ENCODE measurements at regions not wholly inside any gene's neighbourhood (a gene's known extent, or its start where the extent isn't known, plus 50 kb on each side); places are given as distances from the start of the nearest gene placed in this dataset.

GRCh38 chr2:117613101-117613500 is 201.4 kb upstream of the DDX18 start:
- 68% methylated on average over 5 of the region's 5 CpGs for WGBS

More at GRCh38 chr2:117613101-117613500, 201.4 kb upstream of the DDX18 start:
- DNase-seq (ENCODE audit: low spot score), result no peak
- H3K4me3 ChIP-seq (ENCODE audit: low read depth in 1 of 3, low read length in 3 of 3), result no peak overlapping the region
- no peaks in the 10 kb centered on the region for H3K4me1 ChIP-seq (ENCODE audit: control insufficient read depth in 4 of 4, insufficient read depth in 4 of 4, low read length in 3 of 4)
- TF ChIP-seq NR2F2 (IDR thresholded peaks at IDR 0.05) (no peak), RXRA (IDR thresholded peaks at IDR 0.05) (no peak), JUND (IDR thresholded peaks at IDR 0.05) (no peak), EGR1 (IDR thresholded peaks at IDR 0.05; ENCODE audit: low read depth in 2 of 2) (no peak), RAD21 (IDR thresholded peaks at IDR 0.05) (no peak), FOXA2 (IDR thresholded peaks at IDR 0.05) (no peak), HNF4G (IDR thresholded peaks at IDR 0.05) (no peak), YY1 (IDR thresholded peaks at IDR 0.05) (no peak), TAF1 (conservative IDR thresholded peaks at IDR 0.05) (no peak), ATF3 (IDR thresholded peaks at IDR 0.05) (no peak), CTCF (IDR thresholded peaks at IDR 0.05; ENCODE audit: low read depth, low read length, missing input control) (no peak)
- TF ChIP-seq, protein P1, sequence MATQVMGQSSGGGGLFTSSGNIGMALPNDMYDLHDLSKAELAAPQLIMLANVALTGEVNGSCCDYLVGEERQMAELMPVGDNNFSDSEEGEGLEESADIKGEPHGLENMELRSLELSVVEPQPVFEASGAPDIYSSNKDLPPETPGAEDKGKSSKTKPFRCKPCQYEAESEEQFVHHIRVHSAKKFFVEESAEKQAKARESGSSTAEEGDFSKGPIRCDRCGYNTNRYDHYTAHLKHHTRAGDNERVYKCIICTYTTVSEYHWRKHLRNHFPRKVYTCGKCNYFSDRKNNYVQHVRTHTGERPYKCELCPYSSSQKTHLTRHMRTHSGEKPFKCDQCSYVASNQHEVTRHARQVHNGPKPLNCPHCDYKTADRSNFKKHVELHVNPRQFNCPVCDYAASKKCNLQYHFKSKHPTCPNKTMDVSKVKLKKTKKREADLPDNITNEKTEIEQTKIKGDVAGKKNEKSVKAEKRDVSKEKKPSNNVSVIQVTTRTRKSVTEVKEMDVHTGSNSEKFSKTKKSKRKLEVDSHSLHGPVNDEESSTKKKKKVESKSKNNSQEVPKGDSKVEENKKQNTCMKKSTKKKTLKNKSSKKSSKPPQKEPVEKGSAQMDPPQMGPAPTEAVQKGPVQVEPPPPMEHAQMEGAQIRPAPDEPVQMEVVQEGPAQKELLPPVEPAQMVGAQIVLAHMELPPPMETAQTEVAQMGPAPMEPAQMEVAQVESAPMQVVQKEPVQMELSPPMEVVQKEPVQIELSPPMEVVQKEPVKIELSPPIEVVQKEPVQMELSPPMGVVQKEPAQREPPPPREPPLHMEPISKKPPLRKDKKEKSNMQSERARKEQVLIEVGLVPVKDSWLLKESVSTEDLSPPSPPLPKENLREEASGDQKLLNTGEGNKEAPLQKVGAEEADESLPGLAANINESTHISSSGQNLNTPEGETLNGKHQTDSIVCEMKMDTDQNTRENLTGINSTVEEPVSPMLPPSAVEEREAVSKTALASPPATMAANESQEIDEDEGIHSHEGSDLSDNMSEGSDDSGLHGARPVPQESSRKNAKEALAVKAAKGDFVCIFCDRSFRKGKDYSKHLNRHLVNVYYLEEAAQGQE (IDR thresholded peaks at IDR 0.05), result no peak
- TF ChIP-seq, protein P2, sequence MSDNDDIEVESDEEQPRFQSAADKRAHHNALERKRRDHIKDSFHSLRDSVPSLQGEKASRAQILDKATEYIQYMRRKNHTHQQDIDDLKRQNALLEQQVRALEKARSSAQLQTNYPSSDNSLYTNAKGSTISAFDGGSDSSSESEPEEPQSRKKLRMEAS (IDR thresholded peaks at IDR 0.05), result no peak
- TF ChIP-seq, protein P3, sequence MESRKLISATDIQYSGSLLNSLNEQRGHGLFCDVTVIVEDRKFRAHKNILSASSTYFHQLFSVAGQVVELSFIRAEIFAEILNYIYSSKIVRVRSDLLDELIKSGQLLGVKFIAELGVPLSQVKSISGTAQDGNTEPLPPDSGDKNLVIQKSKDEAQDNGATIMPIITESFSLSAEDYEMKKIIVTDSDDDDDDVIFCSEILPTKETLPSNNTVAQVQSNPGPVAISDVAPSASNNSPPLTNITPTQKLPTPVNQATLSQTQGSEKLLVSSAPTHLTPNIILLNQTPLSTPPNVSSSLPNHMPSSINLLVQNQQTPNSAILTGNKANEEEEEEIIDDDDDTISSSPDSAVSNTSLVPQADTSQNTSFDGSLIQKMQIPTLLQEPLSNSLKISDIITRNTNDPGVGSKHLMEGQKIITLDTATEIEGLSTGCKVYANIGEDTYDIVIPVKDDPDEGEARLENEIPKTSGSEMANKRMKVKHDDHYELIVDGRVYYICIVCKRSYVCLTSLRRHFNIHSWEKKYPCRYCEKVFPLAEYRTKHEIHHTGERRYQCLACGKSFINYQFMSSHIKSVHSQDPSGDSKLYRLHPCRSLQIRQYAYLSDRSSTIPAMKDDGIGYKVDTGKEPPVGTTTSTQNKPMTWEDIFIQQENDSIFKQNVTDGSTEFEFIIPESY (IDR thresholded peaks at IDR 0.05), result no peak
- H3K9me3 ChIP-seq (ENCODE audit: control insufficient read depth in 4 of 4, low read length in 3 of 4), result no peaks in the 10 kb centered on the region
- no peak overlapping the region for H3K27ac ChIP-seq (ENCODE audit: low read depth in 1 of 2, low read length in 2 of 2)
- no peaks in the 10 kb centered on the region for H3K27me3 ChIP-seq (ENCODE audit: control insufficient read depth in 4 of 4, insufficient read depth in 4 of 4, low read length in 3 of 4)
- H3K9ac ChIP-seq (ENCODE audit: low read depth in 1 of 2, low read length in 2 of 2), result no peak overlapping the region
- no peaks in the 10 kb centered on the region for H3K36me3 ChIP-seq (ENCODE audit: control insufficient read depth in 4 of 4, insufficient read depth in 3 of 4, low read depth in 1 of 4, low read length in 3 of 4)

Measured in liver (tissue), 8 donors.